Lower leg skin (tissue), 4 donors: ENCODE measurements at regions not wholly inside any gene's neighbourhood (a gene's known extent, or its start where the extent isn't known, plus 50 kb on each side); places are given as distances from the start of the nearest gene placed in this dataset.

Source experiments
- DNase-seq, 2 donors: peaks; one replicate each; pipeline ENCODE4 v3.0.0-alpha.2; 2019; ENCODE audit warnings: low spot score in 2 of 2
- H3K4me3 ChIP-seq: fragments of 200-600 bp; sonication (generic); 2 replicates; pipeline ENCODE4 v1.5.1; 2017; ENCODE audit warnings: mild to moderate bottlenecking, low read depth; ENCODE audit not compliant: poor library complexity, severe bottlenecking
- POLR2A ChIP-seq, 2 donors: fragments of 450-650 bp; IDR thresholded peaks; one replicate each; pipeline ENCODE4 v1.6.1; 2016 to 2017; ENCODE audit warnings: antibody characterized with exemption in 2 of 2, mild to moderate bottlenecking in 1 of 2, moderate library complexity in 1 of 2
- WGBS, 2 donors: methylation state at CpG; one replicate each; pipeline ENCODE4 v1.1.5; 2018; 5-methylcytosine and 5-hydroxymethylcytosine counted together
- intact Hi-C: fragments of 100-400 bp; cut with DNase I; formaldehyde crosslinking; loops from one replicate; pipeline ENCODE4 v1.15.0; 2023; ENCODE audit warnings: low total_unique reads
- TF ChIP-seq, protein P1 (sequence below), 3 donors: fragments of 450-650 bp; IDR thresholded peaks; one replicate each; pipeline ENCODE4 v1.5.1; 2016; ENCODE audit warnings: antibody characterized with exemption in 3 of 3, mild to moderate bottlenecking in 3 of 3, moderate library complexity in 2 of 3

DNA sequence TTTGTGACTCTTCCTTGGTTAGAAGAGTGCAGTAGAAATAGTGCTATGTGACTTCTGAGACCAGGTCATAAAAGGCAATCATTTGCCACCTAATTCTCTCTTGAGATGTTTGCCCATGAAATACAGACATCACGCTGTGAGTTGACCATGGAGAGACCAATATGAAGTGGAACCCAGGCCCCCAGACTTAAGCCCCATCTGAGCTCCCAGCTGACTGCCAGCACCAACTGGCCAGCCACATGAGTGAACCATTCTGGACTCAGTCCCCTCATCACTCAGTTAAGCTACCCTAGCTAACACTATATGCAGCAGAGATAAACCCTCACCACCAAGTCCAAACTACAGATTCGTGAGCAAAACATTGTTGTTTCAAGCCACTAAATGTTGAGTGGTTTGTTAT is 60.7 kb upstream of the NIPBL start:
- TF ChIP-seq, protein P1, sequence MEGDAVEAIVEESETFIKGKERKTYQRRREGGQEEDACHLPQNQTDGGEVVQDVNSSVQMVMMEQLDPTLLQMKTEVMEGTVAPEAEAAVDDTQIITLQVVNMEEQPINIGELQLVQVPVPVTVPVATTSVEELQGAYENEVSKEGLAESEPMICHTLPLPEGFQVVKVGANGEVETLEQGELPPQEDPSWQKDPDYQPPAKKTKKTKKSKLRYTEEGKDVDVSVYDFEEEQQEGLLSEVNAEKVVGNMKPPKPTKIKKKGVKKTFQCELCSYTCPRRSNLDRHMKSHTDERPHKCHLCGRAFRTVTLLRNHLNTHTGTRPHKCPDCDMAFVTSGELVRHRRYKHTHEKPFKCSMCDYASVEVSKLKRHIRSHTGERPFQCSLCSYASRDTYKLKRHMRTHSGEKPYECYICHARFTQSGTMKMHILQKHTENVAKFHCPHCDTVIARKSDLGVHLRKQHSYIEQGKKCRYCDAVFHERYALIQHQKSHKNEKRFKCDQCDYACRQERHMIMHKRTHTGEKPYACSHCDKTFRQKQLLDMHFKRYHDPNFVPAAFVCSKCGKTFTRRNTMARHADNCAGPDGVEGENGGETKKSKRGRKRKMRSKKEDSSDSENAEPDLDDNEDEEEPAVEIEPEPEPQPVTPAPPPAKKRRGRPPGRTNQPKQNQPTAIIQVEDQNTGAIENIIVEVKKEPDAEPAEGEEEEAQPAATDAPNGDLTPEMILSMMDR (IDR thresholded peaks at IDR 0.05): no peak
- no peak for TF ChIP-seq POLR2A (IDR thresholded peaks at IDR 0.05)
- 75 to 88% methylated on average over 2 of the region's 2 CpGs for WGBS, 2 donors

DNA sequence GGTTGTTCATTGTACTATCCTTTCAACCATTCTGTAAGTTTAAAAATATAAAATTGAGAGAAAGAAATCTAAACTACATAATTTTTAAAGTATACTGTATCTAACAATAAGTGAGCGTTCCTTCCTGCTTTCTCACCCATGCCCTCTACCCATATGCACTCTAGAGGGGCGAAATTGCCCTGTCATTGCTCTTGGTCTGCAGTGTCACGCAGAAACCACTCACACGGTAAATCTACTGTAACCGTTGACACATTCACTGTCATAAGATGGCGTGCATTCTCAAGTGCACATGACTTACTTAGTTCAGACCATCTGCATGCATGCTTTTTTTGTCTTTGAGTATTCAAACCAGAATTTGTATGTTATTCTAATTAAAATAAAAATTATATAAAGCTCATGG is 55.7 kb upstream of the NIPBL start:
- DNase-seq: no peak
- WGBS, 2 donors: 71 to 83% methylated on average over 6 of the region's 6 CpGs

More for the DNA sequence above, 60.7 kb upstream of the NIPBL start:
- H3K4me3 ChIP-seq: no peak overlapping the region
- DNase-seq: no peak
- intact Hi-C loops: no loop called here

DNA sequence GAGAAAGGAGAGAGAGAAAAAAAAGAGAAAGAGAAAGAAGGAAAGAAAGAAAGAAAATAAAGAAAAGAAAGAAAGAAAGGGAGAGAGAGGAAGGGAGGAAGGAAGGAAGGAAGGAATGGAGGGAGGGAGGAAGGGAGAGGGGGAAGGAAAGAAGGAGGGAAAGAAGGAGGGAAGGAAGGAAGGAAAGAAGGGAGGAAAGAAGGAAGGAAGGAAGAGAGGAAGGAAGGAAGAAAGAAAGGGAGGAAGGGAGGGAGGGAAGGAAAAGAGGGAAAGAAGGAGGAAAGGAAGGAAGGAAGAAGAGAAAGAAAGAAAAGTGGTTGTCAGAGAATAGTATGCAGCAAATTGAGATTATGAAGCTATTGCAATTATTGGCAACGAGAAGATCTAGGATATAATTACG is 49.9 kb upstream of the NIPBL start:
- intact Hi-C loops: no loop called here
- WGBS, 2 donors: 80 to 82% methylated on average over 2 of the region's 2 CpGs
- no peak for TF ChIP-seq POLR2A (IDR thresholded peaks at IDR 0.05)
- TF ChIP-seq, protein P1 (IDR thresholded peaks at IDR 0.05): no peak
- no peak for DNase-seq
- no peak overlapping the region for H3K4me3 ChIP-seq

More for the DNA sequence above, 55.7 kb upstream of the NIPBL start:
- H3K4me3 ChIP-seq: no peak overlapping the region
- TF ChIP-seq POLR2A (IDR thresholded peaks at IDR 0.05): no peak
- TF ChIP-seq, protein P1 (IDR thresholded peaks at IDR 0.05): no peak
- intact Hi-C loops: no loop called here
